ENCODE measurements at regions not wholly inside any gene's neighbourhood (a gene's known extent, or its start where the extent isn't known, plus 50 kb on each side); places are given as distances from the start of the nearest gene placed in this dataset.

- DNase-seq (ENCODE audit: low read depth in 1 of 2, low spot score in 1 of 2): no peak
- no peak overlapping the region for H3K27ac ChIP-seq
- no peak overlapping the region for H3K4me3 ChIP-seq
- H3K9me3 ChIP-seq (ENCODE audit: low read depth): no peaks in the 10 kb centered on the region
- no peaks in the 10 kb centered on the region for H3K36me3 ChIP-seq
- TF ChIP-seq CTCF (IDR thresholded peaks at IDR 0.05; ENCODE audit: low read depth, low read length): no peak
- H3K4me1 ChIP-seq (ENCODE audit: low read depth): peaks cover 17% of the 10 kb centered on the region
- no peaks in the 10 kb centered on the region for H3K27me3 ChIP-seq
Observed at GRCh38 chr1:212500983-212501382, 68.3 kb downstream of the NENF start.

GRCh38 chr1:212503714-212504113 is 71.0 kb downstream of the NENF start:
- no peak overlapping the region for H3K27ac ChIP-seq
- no peak for DNase-seq (ENCODE audit: low read depth in 1 of 2, low spot score in 1 of 2)
- no peaks in the 10 kb centered on the region for H3K27me3 ChIP-seq
- H3K4me3 ChIP-seq: no peak overlapping the region
- H3K36me3 ChIP-seq: no peaks in the 10 kb centered on the region
- peaks cover 2% of the 10 kb centered on the region for H3K4me1 ChIP-seq (ENCODE audit: low read depth)
- no peaks in the 10 kb centered on the region for H3K9me3 ChIP-seq (ENCODE audit: low read depth)
- TF ChIP-seq CTCF (IDR thresholded peaks at IDR 0.05; ENCODE audit: low read depth, low read length): no peak

DNA sequence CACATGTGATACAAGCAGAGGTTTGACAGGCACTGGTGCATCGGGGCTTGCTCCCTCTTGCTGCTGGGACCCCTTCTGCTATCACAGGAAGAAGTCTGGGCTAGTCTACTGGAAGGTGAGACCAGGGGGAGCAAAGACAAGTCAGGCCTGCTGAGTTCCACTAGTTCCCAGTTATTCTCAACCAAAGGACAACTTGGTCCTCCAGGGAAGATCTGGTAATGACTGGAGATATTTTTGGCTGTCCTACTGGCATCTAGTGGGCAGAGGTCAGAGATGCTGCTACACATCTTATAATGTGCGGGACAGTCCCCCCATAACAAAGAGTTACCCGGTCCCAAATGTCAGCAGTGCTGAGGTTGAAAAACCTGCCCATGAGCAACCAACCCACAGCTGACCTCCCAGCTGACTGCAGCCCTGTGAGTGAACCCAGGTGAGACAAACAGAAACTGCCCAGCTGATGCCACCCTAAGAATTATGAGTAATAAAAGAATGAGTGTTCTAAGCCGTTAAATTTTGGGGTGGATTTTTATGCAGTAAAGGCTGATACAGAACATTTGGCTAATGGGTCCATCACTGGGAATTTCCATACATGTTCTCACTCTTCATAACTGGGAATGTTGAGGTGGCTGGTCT is 71.6 kb downstream of the NENF start:
- Histone ChIP-seq H3K36me3 (no peaks in the 10 kb centered on the region), H3K4me3 (no peak overlapping the region), H3K27ac (no peak overlapping the region), H3K9me3 (ENCODE audit: low read depth) (no peaks in the 10 kb centered on the region), H3K4me1 (ENCODE audit: low read depth) (no peaks in the 10 kb centered on the region), H3K27me3 (no peaks in the 10 kb centered on the region)
- DNase-seq (ENCODE audit: low read depth in 1 of 2, low spot score in 1 of 2): no peak
- no peak for TF ChIP-seq CTCF (IDR thresholded peaks at IDR 0.05; ENCODE audit: low read depth, low read length)

DNA sequence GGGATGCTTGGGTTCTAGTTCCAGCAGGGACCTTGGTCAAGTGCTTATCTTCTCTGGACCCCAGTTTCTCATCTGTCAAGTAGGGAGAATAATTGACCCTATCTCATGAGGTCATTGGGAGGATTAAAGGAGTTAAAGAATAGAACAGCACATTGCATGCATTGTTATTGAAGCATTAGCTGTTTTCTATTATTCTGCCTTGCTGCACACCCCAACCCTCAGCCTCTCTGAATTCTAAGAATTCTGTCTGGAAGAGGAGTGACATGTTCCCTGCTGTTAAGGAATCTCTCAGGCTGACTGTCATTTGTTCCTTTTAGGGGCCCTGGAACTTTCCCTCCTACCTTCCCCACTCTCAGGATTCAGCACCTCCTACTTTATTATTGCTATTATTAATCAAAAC is 73.9 kb downstream of the NENF start:
- no peak for TF ChIP-seq CTCF (IDR thresholded peaks at IDR 0.05; ENCODE audit: low read depth, low read length)
- Histone ChIP-seq H3K9me3 (ENCODE audit: low read depth) (no peaks in the 10 kb centered on the region), H3K27me3 (no peaks in the 10 kb centered on the region), H3K4me3 (no peak overlapping the region), H3K36me3 (no peaks in the 10 kb centered on the region), H3K27ac (no peak overlapping the region), H3K4me1 (ENCODE audit: low read depth) (no peaks in the 10 kb centered on the region)
- DNase-seq (ENCODE audit: low read depth in 1 of 2, low spot score in 1 of 2): no peak

- H3K27ac ChIP-seq: no peak overlapping the region
- H3K4me1 ChIP-seq (ENCODE audit: low read depth): no peaks in the 10 kb centered on the region
- no peaks in the 10 kb centered on the region for H3K9me3 ChIP-seq (ENCODE audit: low read depth)
- DNase-seq (ENCODE audit: low read depth in 1 of 2, low spot score in 1 of 2): no peak
- no peak overlapping the region for H3K4me3 ChIP-seq
- H3K27me3 ChIP-seq: no peaks in the 10 kb centered on the region
- H3K36me3 ChIP-seq: no peaks in the 10 kb centered on the region
- no peak for TF ChIP-seq CTCF (IDR thresholded peaks at IDR 0.05; ENCODE audit: low read depth, low read length)
Observed at GRCh38 chr1:212507369-212507768, 74.6 kb downstream of the NENF start.

Measured in cardiac muscle cell (in vitro differentiated cells and primary cell).